ENCODE measurements at regions not wholly inside any gene's neighbourhood (a gene's known extent, or its start where the extent isn't known, plus 50 kb on each side); places are given as distances from the start of the nearest gene placed in this dataset.

DNA sequence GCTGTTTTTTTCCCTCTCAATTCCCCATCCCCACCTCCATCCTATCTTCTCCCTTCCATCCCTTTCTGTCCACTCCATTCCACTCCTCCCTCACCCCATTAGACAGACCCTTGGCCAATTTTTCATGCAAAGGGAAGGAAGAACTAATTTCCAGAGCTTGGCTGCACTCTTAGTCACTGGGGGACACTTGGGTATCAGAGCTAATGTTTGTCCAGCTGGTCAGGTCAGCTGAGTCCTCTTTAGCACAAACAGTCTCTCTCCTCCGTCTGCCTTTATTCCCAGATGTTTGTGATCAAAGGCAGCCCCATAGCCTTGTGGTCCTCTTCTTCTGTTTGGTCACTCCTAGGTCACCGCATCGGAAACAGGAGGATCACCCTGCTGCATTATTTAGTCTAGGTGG is 148.5 kb downstream of the NMUR2 start:
- TF ChIP-seq POLR2A (IDR thresholded peaks at IDR 0.05) = no peak
- TF ChIP-seq, protein P1, sequence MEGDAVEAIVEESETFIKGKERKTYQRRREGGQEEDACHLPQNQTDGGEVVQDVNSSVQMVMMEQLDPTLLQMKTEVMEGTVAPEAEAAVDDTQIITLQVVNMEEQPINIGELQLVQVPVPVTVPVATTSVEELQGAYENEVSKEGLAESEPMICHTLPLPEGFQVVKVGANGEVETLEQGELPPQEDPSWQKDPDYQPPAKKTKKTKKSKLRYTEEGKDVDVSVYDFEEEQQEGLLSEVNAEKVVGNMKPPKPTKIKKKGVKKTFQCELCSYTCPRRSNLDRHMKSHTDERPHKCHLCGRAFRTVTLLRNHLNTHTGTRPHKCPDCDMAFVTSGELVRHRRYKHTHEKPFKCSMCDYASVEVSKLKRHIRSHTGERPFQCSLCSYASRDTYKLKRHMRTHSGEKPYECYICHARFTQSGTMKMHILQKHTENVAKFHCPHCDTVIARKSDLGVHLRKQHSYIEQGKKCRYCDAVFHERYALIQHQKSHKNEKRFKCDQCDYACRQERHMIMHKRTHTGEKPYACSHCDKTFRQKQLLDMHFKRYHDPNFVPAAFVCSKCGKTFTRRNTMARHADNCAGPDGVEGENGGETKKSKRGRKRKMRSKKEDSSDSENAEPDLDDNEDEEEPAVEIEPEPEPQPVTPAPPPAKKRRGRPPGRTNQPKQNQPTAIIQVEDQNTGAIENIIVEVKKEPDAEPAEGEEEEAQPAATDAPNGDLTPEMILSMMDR (IDR thresholded peaks at IDR 0.05) = no peak

All from tibial nerve (tissue), 3 donors.